NT2/D1 (cell line): ENCODE measurements at regions not wholly inside any gene's neighbourhood (a gene's known extent, or its start where the extent isn't known, plus 50 kb on each side); places are given as distances from the start of the nearest gene placed in this dataset.
"Not testable (repeated sequence)": the region's sequence is repeated elsewhere in the genome, so short reads cannot be mapped to it uniquely, and the experiment has no call there.

Experiments
- DNase-seq: peaks from one replicate; pipeline ENCODE4 v3.0.0-alpha.2; 2011; ENCODE audit warnings: low read depth, low spot score
- H3K27me3 ChIP-seq: 2 replicates; pipeline ENCODE4 v1.6.0; 2011; ENCODE audit warnings: mild to moderate bottlenecking; ENCODE audit not compliant: insufficient read length, insufficient read depth
- H3K36me3 ChIP-seq: 2 replicates; pipeline ENCODE4 v1.6.1; 2011; ENCODE audit warnings: mild to moderate bottlenecking, low read length, mixed read lengths; ENCODE audit not compliant: insufficient read depth, insufficient read length
- H3K4me1 ChIP-seq: 2 replicates; pipeline ENCODE4 v1.5.1; 2011; ENCODE audit not compliant: insufficient read depth, insufficient read length
- H3K4me3 ChIP-seq: 2 replicates; pipeline ENCODE4 v1.5.1; 2011; ENCODE audit warnings: low read depth; ENCODE audit not compliant: insufficient read length
- H3K9ac ChIP-seq: 2 replicates; pipeline ENCODE4 v1.6.0; 2011; ENCODE audit warnings: low read depth; ENCODE audit not compliant: insufficient read length
- H3K9me3 ChIP-seq: 2 replicates; pipeline ENCODE4 v1.5.1; 2011; ENCODE audit warnings: mild to moderate bottlenecking, low read length; ENCODE audit not compliant: insufficient read depth
- SUZ12 ChIP-seq: IDR thresholded peaks from 2 replicates; pipeline ENCODE4 v1.6.1; 2011; ENCODE audit not compliant: insufficient read length, insufficient read depth; ENCODE audit errors: extremely low read depth
- YY1 ChIP-seq: IDR thresholded peaks from 2 replicates; pipeline ENCODE4 v1.6.1; 2011; ENCODE audit not compliant: insufficient read length, insufficient read depth
- ZNF274 ChIP-seq: IDR thresholded peaks from 2 replicates; pipeline ENCODE4 v1.6.1; 2011; ENCODE audit warnings: mild to moderate bottlenecking, low read depth, low read length

- Histone ChIP-seq H3K27me3 (no peaks in the 10 kb centered on the region), H3K4me1 (peaks cover 3% of the 10 kb centered on the region), H3K9ac (no peak overlapping the region), H3K4me3 (no peak overlapping the region), H3K9me3 (no peaks in the 10 kb centered on the region), H3K36me3 (no peaks in the 10 kb centered on the region)
- no peak for TF ChIP-seq YY1
- TF ChIP-seq SUZ12 = no peak
- no peak for TF ChIP-seq ZNF274
- DNase-seq = no peak
Measured at GRCh38 chrX:10990418-10990817, 120.7 kb upstream of the HCCS start.

GRCh38 chrX:10990976-10991375 lies 120.2 kb upstream of the HCCS start:
- H3K9ac ChIP-seq = no peak overlapping the region
- H3K9me3 ChIP-seq = no peaks in the 10 kb centered on the region
- DNase-seq = no peak
- TF ChIP-seq YY1 = no peak
- no peak for TF ChIP-seq SUZ12
- no peak for TF ChIP-seq ZNF274
- no peak overlapping the region for H3K4me3 ChIP-seq
- H3K36me3 ChIP-seq = no peaks in the 10 kb centered on the region
- peaks cover 3% of the 10 kb centered on the region for H3K4me1 ChIP-seq
- no peaks in the 10 kb centered on the region for H3K27me3 ChIP-seq

DNA sequence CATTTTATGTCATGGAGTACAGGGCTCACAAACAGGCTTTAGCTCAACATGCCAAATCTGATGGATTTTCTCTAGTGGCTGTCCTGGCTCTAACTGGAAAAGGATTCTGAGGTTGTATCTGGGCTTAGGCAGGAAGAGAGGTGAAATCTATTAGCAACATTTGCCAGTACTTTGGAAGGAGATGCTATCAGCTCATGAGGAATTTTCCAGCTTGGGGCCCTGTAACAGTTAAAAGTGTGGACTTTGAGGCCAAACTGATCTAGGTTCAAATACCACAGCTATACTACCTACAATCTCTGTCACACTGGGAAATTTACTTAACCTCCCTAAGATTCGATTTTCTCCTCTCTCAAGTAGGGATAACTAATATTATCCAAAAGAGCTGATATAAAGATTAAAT lies 119.0 kb upstream of the HCCS start:
- H3K27me3 ChIP-seq = no peaks in the 10 kb centered on the region
- H3K4me3 ChIP-seq = no peak overlapping the region
- no peaks in the 10 kb centered on the region for H3K9me3 ChIP-seq
- no peaks in the 10 kb centered on the region for H3K36me3 ChIP-seq
- no peak for DNase-seq
- peaks cover 3% of the 10 kb centered on the region for H3K4me1 ChIP-seq
- TF ChIP-seq ZNF274 (no peak), SUZ12 (no peak), YY1 (no peak)
- no peak overlapping the region for H3K9ac ChIP-seq

- H3K9me3 ChIP-seq, DNase-seq, H3K4me1 ChIP-seq, H3K36me3 ChIP-seq, H3K4me3 ChIP-seq, H3K9ac ChIP-seq, H3K27me3 ChIP-seq: not testable (repeated sequence)
Measured at GRCh38 chrX:11007076-11007475, 104.1 kb upstream of the HCCS start.

DNA sequence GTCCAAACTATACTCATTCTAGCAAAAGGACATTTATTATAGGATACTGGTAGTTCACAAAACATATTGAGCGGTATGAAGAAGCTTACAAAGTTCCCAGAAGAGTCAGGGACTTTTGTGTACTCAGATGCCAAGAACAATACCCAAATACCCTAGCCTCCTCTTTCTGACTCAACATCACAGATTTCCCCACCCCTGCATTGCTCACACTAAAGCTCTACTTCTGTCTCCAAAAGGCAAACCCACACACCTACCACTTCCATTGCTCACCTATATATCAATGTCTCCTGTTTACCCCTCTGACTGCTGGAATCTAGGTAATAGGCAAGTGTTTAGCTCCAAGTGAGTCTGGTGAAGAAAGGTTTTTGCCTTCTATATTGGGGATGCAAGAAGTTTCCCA lies 100.7 kb upstream of the HCCS start:
- Histone ChIP-seq H3K9me3 (no peaks in the 10 kb centered on the region), H3K4me3 (no peak overlapping the region), H3K27me3 (no peaks in the 10 kb centered on the region), H3K36me3 (no peaks in the 10 kb centered on the region), H3K9ac (no peak overlapping the region), H3K4me1 (no peaks in the 10 kb centered on the region)
- TF ChIP-seq SUZ12 (no peak), ZNF274 (no peak), YY1 (no peak)
- DNase-seq = no peak

- H3K9ac ChIP-seq = no peak overlapping the region
- H3K27me3 ChIP-seq = no peaks in the 10 kb centered on the region
- no peaks in the 10 kb centered on the region for H3K4me1 ChIP-seq
- no peak for DNase-seq
- TF ChIP-seq ZNF274 = no peak
- no peaks in the 10 kb centered on the region for H3K36me3 ChIP-seq
- no peaks in the 10 kb centered on the region for H3K9me3 ChIP-seq
- no peak overlapping the region for H3K4me3 ChIP-seq
Measured at GRCh38 chrX:11016728-11017127, 94.4 kb upstream of the HCCS start.

GRCh38 chrX:11022588-11022987 lies 88.5 kb upstream of the HCCS start:
- not testable (repeated sequence) for H3K27me3 ChIP-seq, H3K4me3 ChIP-seq, H3K4me1 ChIP-seq, H3K9me3 ChIP-seq, H3K9ac ChIP-seq, DNase-seq, H3K36me3 ChIP-seq

GRCh38 chrX:11039926-11040325 lies 71.2 kb upstream of the HCCS start:
- H3K9ac ChIP-seq = no peak overlapping the region
- no peak for TF ChIP-seq ZNF274
- TF ChIP-seq SUZ12 = no peak
- no peak for TF ChIP-seq YY1
- no peak for DNase-seq

More at GRCh38 chrX:11039926-11040325, 71.2 kb upstream of the HCCS start:
- Histone ChIP-seq H3K27me3 (no peaks in the 10 kb centered on the region), H3K4me1 (no peaks in the 10 kb centered on the region), H3K4me3 (no peak overlapping the region), H3K9me3 (no peaks in the 10 kb centered on the region), H3K36me3 (no peaks in the 10 kb centered on the region)
